ENCODE measurements at regions not wholly inside any gene's neighbourhood (a gene's known extent, or its start where the extent isn't known, plus 50 kb on each side); places are given as distances from the start of the nearest gene placed in this dataset.

DNA sequence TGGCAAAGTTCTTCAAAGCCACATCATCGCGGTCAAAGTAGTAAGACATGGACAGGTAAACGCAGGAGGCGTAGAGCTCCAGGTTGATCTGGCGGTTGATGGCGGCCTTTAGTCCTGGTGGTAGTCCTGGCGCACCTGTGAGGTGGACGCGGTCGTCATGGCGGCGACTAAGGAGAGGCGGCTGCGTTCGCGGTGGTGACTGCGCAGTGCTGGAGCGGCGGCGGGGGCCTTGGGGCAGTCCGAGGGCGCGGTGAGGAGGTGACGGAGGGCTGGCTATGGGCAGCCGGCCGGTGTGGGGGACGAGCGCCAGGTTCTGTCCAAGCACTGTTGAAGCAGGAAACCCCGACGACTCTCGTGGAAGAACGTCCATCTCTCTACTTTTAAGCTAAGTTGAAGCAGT is 136.8 kb downstream of the BASP1 start:
- TF ChIP-seq, protein P1, sequence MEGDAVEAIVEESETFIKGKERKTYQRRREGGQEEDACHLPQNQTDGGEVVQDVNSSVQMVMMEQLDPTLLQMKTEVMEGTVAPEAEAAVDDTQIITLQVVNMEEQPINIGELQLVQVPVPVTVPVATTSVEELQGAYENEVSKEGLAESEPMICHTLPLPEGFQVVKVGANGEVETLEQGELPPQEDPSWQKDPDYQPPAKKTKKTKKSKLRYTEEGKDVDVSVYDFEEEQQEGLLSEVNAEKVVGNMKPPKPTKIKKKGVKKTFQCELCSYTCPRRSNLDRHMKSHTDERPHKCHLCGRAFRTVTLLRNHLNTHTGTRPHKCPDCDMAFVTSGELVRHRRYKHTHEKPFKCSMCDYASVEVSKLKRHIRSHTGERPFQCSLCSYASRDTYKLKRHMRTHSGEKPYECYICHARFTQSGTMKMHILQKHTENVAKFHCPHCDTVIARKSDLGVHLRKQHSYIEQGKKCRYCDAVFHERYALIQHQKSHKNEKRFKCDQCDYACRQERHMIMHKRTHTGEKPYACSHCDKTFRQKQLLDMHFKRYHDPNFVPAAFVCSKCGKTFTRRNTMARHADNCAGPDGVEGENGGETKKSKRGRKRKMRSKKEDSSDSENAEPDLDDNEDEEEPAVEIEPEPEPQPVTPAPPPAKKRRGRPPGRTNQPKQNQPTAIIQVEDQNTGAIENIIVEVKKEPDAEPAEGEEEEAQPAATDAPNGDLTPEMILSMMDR (IDR thresholded peaks at IDR 0.05): no peak
- no peak for TF ChIP-seq EZH2 (IDR thresholded peaks at IDR 0.05)
